Uterus (tissue), 3 donors: ENCODE measurements at regions not wholly inside any gene's neighbourhood (a gene's known extent, or its start where the extent isn't known, plus 50 kb on each side); places are given as distances from the start of the nearest gene placed in this dataset.

Experiments
- DNase-seq, 2 donors: peaks; one replicate each; pipeline ENCODE4 v3.0.0-alpha.2; 2019 to 2020
- H3K27ac ChIP-seq, 2 donors: fragments of 200-600 bp; sonication (generic); 1 replicate in 1 of 2; 2 replicates in 1 of 2; pipeline ENCODE4 v1.5.1; 2016 to 2018
- H3K27me3 ChIP-seq, 2 donors: fragments of 200-600 bp; sonication (generic); one replicate each; pipeline ENCODE4 v1.5.1; 2018 to 2019; ENCODE audit warnings: control low read depth in 1 of 2
- H3K36me3 ChIP-seq, 2 donors: fragments of 200-600 bp; sonication (generic); one replicate each; pipeline ENCODE4 v1.5.1; 2019; ENCODE audit warnings: control low read depth in 1 of 2
- H3K4me1 ChIP-seq, 2 donors: fragments of 200-600 bp; sonication (generic); one replicate each; pipeline ENCODE4 v1.5.1; 2018 to 2019; ENCODE audit warnings: control low read depth in 1 of 2
- H3K4me3 ChIP-seq, 2 donors: fragments of 200-600 bp; sonication (generic); 1 replicate in 1 of 2; 2 replicates in 1 of 2; pipeline ENCODE4 v1.5.1; 2018 to 2019; ENCODE audit warnings: mild to moderate bottlenecking in 1 of 2
- H3K9me3 ChIP-seq, 2 donors: fragments of 200-600 bp; sonication (generic); one replicate each; pipeline ENCODE4 v1.5.1; 2019; ENCODE audit warnings: control low read depth in 1 of 2
- CTCF ChIP-seq, 4 experiments: fragments of 200-600 bp in 2 of 4; fragments of 450-650 bp in 2 of 4; sonication (generic) in 2 of 4; IDR thresholded peaks; one replicate each; pipeline ENCODE4 v1.5.1; 2016 to 2019; ENCODE audit warnings: antibody characterized with exemption in 4 of 4, mild to moderate bottlenecking in 2 of 4, moderate library complexity in 1 of 4
- POLR2A ChIP-seq, 2 donors: fragments of 450-650 bp; IDR thresholded peaks; one replicate each; pipeline ENCODE4 v1.6.1; 2016; ENCODE audit warnings: antibody characterized with exemption in 2 of 2, mild to moderate bottlenecking in 1 of 2, moderate library complexity in 1 of 2
- intact Hi-C: fragments of 100-400 bp; cut with DNase I; formaldehyde crosslinking; loops from one replicate; pipeline ENCODE4 v1.15.1; 2023; ENCODE audit warnings: low total_unique reads
- donor health status: DM: yes; HTN: yes; CAD: no.

GRCh38 chr14:86481104-86481503 is 951.2 kb downstream of the FLRT2 start:
- H3K27ac ChIP-seq: no peak overlapping the region

GRCh38 chr14:86464341-86464740 is 934.4 kb downstream of the FLRT2 start:
- no peaks in the 10 kb centered on the region for H3K9me3 ChIP-seq
- intact Hi-C loops: no loop called here
- H3K27ac ChIP-seq: no peak overlapping the region
- no peaks in the 10 kb centered on the region for H3K36me3 ChIP-seq
- H3K4me3 ChIP-seq: no peak overlapping the region
- no peaks in the 10 kb centered on the region for H3K27me3 ChIP-seq
- no peaks in the 10 kb centered on the region for H3K4me1 ChIP-seq
- DNase-seq: no peak
- TF ChIP-seq POLR2A (IDR thresholded peaks at IDR 0.05): no peak
- TF ChIP-seq CTCF (IDR thresholded peaks at IDR 0.05): no peak

More at GRCh38 chr14:86481104-86481503, 951.2 kb downstream of the FLRT2 start:
- Histone ChIP-seq H3K9me3 (no peaks in the 10 kb centered on the region), H3K27me3 (no peaks in the 10 kb centered on the region), H3K36me3 (no peaks in the 10 kb centered on the region), H3K4me3 (no peak overlapping the region), H3K4me1 (no peaks in the 10 kb centered on the region)
- no peak for DNase-seq
- intact Hi-C loops: no loop called here
- no peak for TF ChIP-seq POLR2A (IDR thresholded peaks at IDR 0.05)
- TF ChIP-seq CTCF (IDR thresholded peaks at IDR 0.05): no peak

GRCh38 chr14:86462193-86462753 is 932.3 kb downstream of the FLRT2 start:
- intact Hi-C loops: no loop called here
- Histone ChIP-seq H3K36me3 (no peaks in the 10 kb centered on the region), H3K27ac (no peak overlapping the region), H3K27me3 (no peaks in the 10 kb centered on the region), H3K4me3 (no peak overlapping the region), H3K4me1 (no peaks in the 10 kb centered on the region), H3K9me3 (no peaks in the 10 kb centered on the region)
- TF ChIP-seq POLR2A (IDR thresholded peaks at IDR 0.05) (no peak), CTCF (IDR thresholded peaks at IDR 0.05) (no peak)
- no peak for DNase-seq

GRCh38 chr14:86457481-86458135 is 927.7 kb downstream of the FLRT2 start:
- intact Hi-C loops: no loop called here
- TF ChIP-seq CTCF (IDR thresholded peaks at IDR 0.05): no peak
- TF ChIP-seq POLR2A (IDR thresholded peaks at IDR 0.05): no peak
- Histone ChIP-seq H3K27ac (no peak overlapping the region), H3K4me1 (no peaks in the 10 kb centered on the region), H3K27me3 (no peaks in the 10 kb centered on the region), H3K36me3 (no peaks in the 10 kb centered on the region), H3K9me3 (no peaks in the 10 kb centered on the region), H3K4me3 (no peak overlapping the region)
- no peak for DNase-seq

- intact Hi-C loops: no loop called here
- H3K4me1 ChIP-seq: no peaks in the 10 kb centered on the region
- H3K9me3 ChIP-seq: no peaks in the 10 kb centered on the region
- H3K27ac ChIP-seq: no peak overlapping the region
- no peak for DNase-seq
- no peaks in the 10 kb centered on the region for H3K36me3 ChIP-seq
- TF ChIP-seq POLR2A (IDR thresholded peaks at IDR 0.05) (no peak), CTCF (IDR thresholded peaks at IDR 0.05) (no peak)
- no peak overlapping the region for H3K4me3 ChIP-seq
- H3K27me3 ChIP-seq: no peaks in the 10 kb centered on the region
These were observed 920.1 kb downstream of the FLRT2 start for GRCh38 chr14:86450085-86450484.
